ENCODE measurements at regions not wholly inside any gene's neighbourhood (a gene's known extent, or its start where the extent isn't known, plus 50 kb on each side); places are given as distances from the start of the nearest gene placed in this dataset.

GRCh38 chr14:22508150-22508457 is 80.9 kb downstream of the DAD1 start:
- TF ChIP-seq CTCF (IDR thresholded peaks at IDR 0.05; ENCODE audit: extremely low read depth, missing control alignments) = no peak
- DNase-seq (ENCODE audit: low spot score) = no peak

GRCh38 chr14:22506778-22507351 is 82.2 kb downstream of the DAD1 start:
- TF ChIP-seq CTCF (IDR thresholded peaks at IDR 0.05; ENCODE audit: extremely low read depth, missing control alignments) = no peak
- DNase-seq (ENCODE audit: low spot score) = no peak

- no peak for DNase-seq (ENCODE audit: low spot score)
- no peak for TF ChIP-seq CTCF (IDR thresholded peaks at IDR 0.05; ENCODE audit: extremely low read depth, missing control alignments)
Measured at GRCh38 chr14:22506378-22506710, 82.7 kb downstream of the DAD1 start.

GRCh38 chr14:22505697-22506377 is 83.2 kb downstream of the DAD1 start:
- no peak for TF ChIP-seq CTCF (IDR thresholded peaks at IDR 0.05; ENCODE audit: extremely low read depth, missing control alignments)
- peak; percentile 30 for DNase-seq (ENCODE audit: low spot score)

- no peak for DNase-seq (ENCODE audit: low spot score)
- no peak for TF ChIP-seq CTCF (IDR thresholded peaks at IDR 0.05; ENCODE audit: extremely low read depth, missing control alignments)
Measured at GRCh38 chr14:22505309-22505696, 83.7 kb downstream of the DAD1 start.

GRCh38 chr14:22502551-22502950 is 86.5 kb downstream of the DAD1 start:
- no peak for DNase-seq (ENCODE audit: low spot score)

GRCh38 chr14:22502007-22502406 is 87.0 kb downstream of the DAD1 start:
- TF ChIP-seq CTCF (IDR thresholded peaks at IDR 0.05; ENCODE audit: extremely low read depth, missing control alignments) = no peak
- no peak for DNase-seq (ENCODE audit: low spot score)

More at GRCh38 chr14:22502551-22502950, 86.5 kb downstream of the DAD1 start:
- TF ChIP-seq CTCF (IDR thresholded peaks at IDR 0.05; ENCODE audit: extremely low read depth, missing control alignments) = no peak
